Suprapubic skin (tissue), 4 donors: ENCODE measurements at regions not wholly inside any gene's neighbourhood (a gene's known extent, or its start where the extent isn't known, plus 50 kb on each side); places are given as distances from the start of the nearest gene placed in this dataset.

Source experiments
- DNase-seq, 2 donors: peaks; one replicate each; pipeline ENCODE4 v3.0.0-alpha.2; 2019; ENCODE audit warnings: low spot score in 2 of 2
- H3K27ac ChIP-seq: fragments of 200-600 bp; sonication (generic); one replicate; pipeline ENCODE4 v1.5.1; 2019
- H3K27me3 ChIP-seq: fragments of 200-600 bp; sonication (generic); one replicate; pipeline ENCODE4 v1.5.1; 2019
- H3K36me3 ChIP-seq: fragments of 200-600 bp; sonication (generic); one replicate; pipeline ENCODE4 v1.5.1; 2019
- H3K4me1 ChIP-seq: fragments of 200-600 bp; sonication (generic); one replicate; pipeline ENCODE4 v1.5.1; 2019
- H3K4me3 ChIP-seq: fragments of 200-600 bp; sonication (generic); one replicate; pipeline ENCODE4 v1.5.1; 2019; ENCODE audit warnings: mild to moderate bottlenecking
- H3K9me3 ChIP-seq: fragments of 200-600 bp; sonication (generic); one replicate; pipeline ENCODE4 v1.5.1; 2019
- CTCF ChIP-seq, 2 donors: fragments of 200-600 bp in 1 of 2; fragments of 450-650 bp in 1 of 2; sonication (generic) in 1 of 2; IDR thresholded peaks; one replicate each; pipeline ENCODE4 v1.5.1; 2016 to 2019; ENCODE audit warnings: antibody characterized with exemption in 2 of 2, mild to moderate bottlenecking in 1 of 2, moderate library complexity in 1 of 2
- EP300 ChIP-seq: sonication (generic); formaldehyde crosslinking; IDR thresholded peaks from one replicate; pipeline ENCODE4 v1.6.1; 2017; ENCODE audit warnings: antibody characterized with exemption
- POLR2A ChIP-seq, 2 donors: fragments of 450-650 bp; IDR thresholded peaks; one replicate each; pipeline ENCODE4 v1.6.1; 2017; ENCODE audit warnings: antibody characterized with exemption in 2 of 2, mild to moderate bottlenecking in 2 of 2, moderate library complexity in 2 of 2
- POLR2AphosphoS5 ChIP-seq, 3 donors: sonication (generic); formaldehyde crosslinking; IDR thresholded peaks; one replicate each; pipeline ENCODE4 v1.6.1; 2017; ENCODE audit warnings: antibody characterized with exemption in 3 of 3
- whole genome bisulfite sequencing: methylation state at CpG from one replicate; pipeline ENCODE4 v1.1.5; 2018; 5-methylcytosine and 5-hydroxymethylcytosine counted together

GRCh38 chr20:24138951-24139350, 150.4 kb upstream of the GGTLC1 start:
- Histone ChIP-seq H3K4me3 (no peak overlapping the region), H3K27me3 (no peaks in the 10 kb centered on the region), H3K9me3 (no peaks in the 10 kb centered on the region), H3K36me3 (no peaks in the 10 kb centered on the region), H3K27ac (no peak overlapping the region), H3K4me1 (no peaks in the 10 kb centered on the region)
- no peak for TF ChIP-seq POLR2A (IDR thresholded peaks at IDR 0.05)
- TF ChIP-seq CTCF (IDR thresholded peaks at IDR 0.05), result no peak
- no peak for TF ChIP-seq POLR2AphosphoS5 (IDR thresholded peaks at IDR 0.05)
- TF ChIP-seq EP300, result no peak
- DNase-seq, result no peak
- WGBS, result 100% methylated on average over 1 of the region's 2 CpGs

- peak in 1 of 2 donors; percentile 53 for DNase-seq
- H3K36me3 ChIP-seq, result no peaks in the 10 kb centered on the region
- WGBS, result 74% methylated on average over 5 of the region's 5 CpGs
- H3K9me3 ChIP-seq, result no peaks in the 10 kb centered on the region
- no peak overlapping the region for H3K4me3 ChIP-seq
- H3K27me3 ChIP-seq, result no peaks in the 10 kb centered on the region
- H3K27ac ChIP-seq, result no peak overlapping the region
- no peaks in the 10 kb centered on the region for H3K4me1 ChIP-seq
- TF ChIP-seq CTCF (IDR thresholded peaks at IDR 0.05) (no peak), POLR2AphosphoS5 (IDR thresholded peaks at IDR 0.05) (no peak)
These were observed 149.7 kb upstream of the GGTLC1 start for GRCh38 chr20:24138196-24138857.

GRCh38 chr20:24136659-24137246, 148.2 kb upstream of the GGTLC1 start:
- Histone ChIP-seq H3K4me1 (no peaks in the 10 kb centered on the region), H3K4me3 (no peak overlapping the region), H3K27ac (no peak overlapping the region), H3K27me3 (no peaks in the 10 kb centered on the region), H3K36me3 (no peaks in the 10 kb centered on the region), H3K9me3 (no peaks in the 10 kb centered on the region)
- DNase-seq, result peak in 1 of 2 donors; percentile 18
- 76% methylated on average over 2 of the region's 2 CpGs for WGBS
- TF ChIP-seq POLR2A (IDR thresholded peaks at IDR 0.05) (no peak), CTCF (IDR thresholded peaks at IDR 0.05) (no peak), EP300 (no peak), POLR2AphosphoS5 (IDR thresholded peaks at IDR 0.05) (no peak)

GRCh38 chr20:24135781-24136180, 147.2 kb upstream of the GGTLC1 start:
- 81% methylated on average over 12 of the region's 12 CpGs for WGBS
- Histone ChIP-seq H3K27me3 (no peaks in the 10 kb centered on the region), H3K27ac (no peak overlapping the region), H3K4me3 (no peak overlapping the region), H3K9me3 (no peaks in the 10 kb centered on the region), H3K36me3 (no peaks in the 10 kb centered on the region), H3K4me1 (no peaks in the 10 kb centered on the region)
- DNase-seq, result no peak
- TF ChIP-seq POLR2A (IDR thresholded peaks at IDR 0.05), result no peak
- no peak for TF ChIP-seq EP300
- TF ChIP-seq POLR2AphosphoS5 (IDR thresholded peaks at IDR 0.05), result no peak
- no peak for TF ChIP-seq CTCF (IDR thresholded peaks at IDR 0.05)

GRCh38 chr20:24134930-24135329, 146.4 kb upstream of the GGTLC1 start:
- Histone ChIP-seq H3K27me3 (no peaks in the 10 kb centered on the region), H3K9me3 (no peaks in the 10 kb centered on the region), H3K4me3 (no peak overlapping the region), H3K27ac (no peak overlapping the region), H3K4me1 (no peaks in the 10 kb centered on the region), H3K36me3 (no peaks in the 10 kb centered on the region)
- DNase-seq, result no peak
- no peak for TF ChIP-seq CTCF (IDR thresholded peaks at IDR 0.05)
- TF ChIP-seq POLR2AphosphoS5 (IDR thresholded peaks at IDR 0.05), result no peak
- TF ChIP-seq EP300, result no peak
- no peak for TF ChIP-seq POLR2A (IDR thresholded peaks at IDR 0.05)
- 95% methylated on average over 22 of the region's 22 CpGs for WGBS
